GM12875 (cell line): ENCODE measurements at regions not wholly inside any gene's neighbourhood (a gene's known extent, or its start where the extent isn't known, plus 50 kb on each side); places are given as distances from the start of the nearest gene placed in this dataset.

Experiments used
- H3K4me3 ChIP-seq: one replicate; pipeline ENCODE4 v1.5.1; 2011; ENCODE audit warnings: low read depth, low read length, control low read depth
- TF ChIP-seq, protein P1 (sequence below): IDR thresholded peaks from 2 replicates; pipeline ENCODE4 v1.5.1; 2011; ENCODE audit warnings: low read depth, mild to moderate bottlenecking, control low read depth, inconsistent platforms, low read length, moderate library complexity, borderline replicate concordance; ENCODE audit not compliant: insufficient read depth

DNA sequence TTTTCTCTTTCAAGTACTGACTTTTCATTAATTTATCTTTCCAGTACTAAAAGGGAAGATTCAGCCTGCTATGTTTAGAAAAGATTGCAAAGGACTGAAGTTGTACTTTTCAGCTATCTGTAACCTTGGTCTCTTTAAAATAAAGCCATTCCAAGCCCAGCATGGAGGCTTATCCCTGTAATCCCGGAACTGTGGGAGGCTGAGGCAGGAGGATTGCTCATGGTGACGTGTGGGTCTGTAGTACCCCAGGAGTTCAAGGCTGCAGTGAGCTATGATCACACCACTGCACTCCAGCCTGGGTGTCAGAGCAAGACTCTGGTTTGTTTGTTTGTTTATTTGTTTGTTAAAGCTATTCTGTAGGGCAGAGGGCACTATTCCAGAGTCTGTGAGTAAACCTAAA is 50.6 kb upstream of the TMEM170B start:
- TF ChIP-seq, protein P1, sequence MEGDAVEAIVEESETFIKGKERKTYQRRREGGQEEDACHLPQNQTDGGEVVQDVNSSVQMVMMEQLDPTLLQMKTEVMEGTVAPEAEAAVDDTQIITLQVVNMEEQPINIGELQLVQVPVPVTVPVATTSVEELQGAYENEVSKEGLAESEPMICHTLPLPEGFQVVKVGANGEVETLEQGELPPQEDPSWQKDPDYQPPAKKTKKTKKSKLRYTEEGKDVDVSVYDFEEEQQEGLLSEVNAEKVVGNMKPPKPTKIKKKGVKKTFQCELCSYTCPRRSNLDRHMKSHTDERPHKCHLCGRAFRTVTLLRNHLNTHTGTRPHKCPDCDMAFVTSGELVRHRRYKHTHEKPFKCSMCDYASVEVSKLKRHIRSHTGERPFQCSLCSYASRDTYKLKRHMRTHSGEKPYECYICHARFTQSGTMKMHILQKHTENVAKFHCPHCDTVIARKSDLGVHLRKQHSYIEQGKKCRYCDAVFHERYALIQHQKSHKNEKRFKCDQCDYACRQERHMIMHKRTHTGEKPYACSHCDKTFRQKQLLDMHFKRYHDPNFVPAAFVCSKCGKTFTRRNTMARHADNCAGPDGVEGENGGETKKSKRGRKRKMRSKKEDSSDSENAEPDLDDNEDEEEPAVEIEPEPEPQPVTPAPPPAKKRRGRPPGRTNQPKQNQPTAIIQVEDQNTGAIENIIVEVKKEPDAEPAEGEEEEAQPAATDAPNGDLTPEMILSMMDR, result no peak
- no peak overlapping the region for H3K4me3 ChIP-seq

DNA sequence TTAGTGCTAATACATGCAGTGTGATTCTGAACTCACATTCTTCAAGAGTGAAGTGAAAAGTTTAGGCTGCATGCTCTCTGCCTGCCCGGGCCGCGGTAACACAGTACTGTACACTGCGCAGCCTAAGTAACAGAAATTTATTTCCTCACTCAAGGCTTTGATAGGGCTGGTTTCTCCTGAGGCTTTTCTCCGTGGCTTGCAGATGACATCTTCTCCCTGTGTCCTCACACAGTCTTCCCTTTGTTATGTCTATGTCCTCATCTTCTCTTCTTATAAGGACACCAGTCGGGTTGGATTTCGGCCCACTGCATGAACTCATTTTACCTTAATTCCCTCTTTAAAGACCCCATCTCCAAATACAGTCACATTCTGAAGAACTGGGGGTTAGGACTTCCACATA is 51.1 kb upstream of the TMEM170B start:
- TF ChIP-seq, protein P1, result no peak
- H3K4me3 ChIP-seq, result no peak overlapping the region

DNA sequence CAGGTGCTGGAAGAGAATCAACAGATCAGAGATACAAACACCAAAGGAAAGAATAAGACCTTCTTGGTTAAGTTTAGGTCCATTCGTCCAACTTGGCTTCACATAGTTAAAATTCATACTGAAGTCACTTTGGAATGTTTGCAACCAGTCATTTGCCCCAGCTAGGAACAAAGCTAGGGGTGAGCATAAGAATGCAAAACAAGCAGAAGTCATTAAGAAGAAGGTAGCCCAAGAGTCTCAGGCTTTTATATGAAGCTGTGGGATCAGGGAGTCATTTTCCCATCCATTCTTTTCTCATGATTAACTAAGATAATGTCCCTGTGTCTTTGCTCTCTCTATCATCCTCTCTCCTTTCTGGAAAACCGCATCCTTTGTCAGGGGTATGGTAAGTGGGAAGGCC is 51.5 kb upstream of the TMEM170B start:
- TF ChIP-seq, protein P1, result no peak
- H3K4me3 ChIP-seq, result no peak overlapping the region

DNA sequence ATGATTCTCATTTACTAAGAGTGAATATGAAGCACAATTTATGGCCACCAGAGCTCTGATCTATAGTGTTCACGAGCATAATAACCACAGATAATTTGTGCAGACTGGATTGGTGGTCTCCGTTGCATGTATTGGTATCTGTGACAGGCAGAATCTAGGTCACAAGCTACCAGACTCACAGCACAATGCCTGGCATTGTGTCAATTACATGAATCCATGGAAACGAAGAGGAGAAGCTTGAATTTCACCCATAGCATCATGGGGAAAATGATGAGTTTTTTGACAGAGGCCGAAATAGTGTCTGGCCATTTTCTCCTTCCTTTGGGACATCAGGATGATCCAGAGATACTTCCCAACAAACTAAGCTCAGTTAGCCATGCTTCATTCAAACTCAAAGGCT is 52.3 kb upstream of the TMEM170B start:
- H3K4me3 ChIP-seq, result no peak overlapping the region
- TF ChIP-seq, protein P1, result no peak

DNA sequence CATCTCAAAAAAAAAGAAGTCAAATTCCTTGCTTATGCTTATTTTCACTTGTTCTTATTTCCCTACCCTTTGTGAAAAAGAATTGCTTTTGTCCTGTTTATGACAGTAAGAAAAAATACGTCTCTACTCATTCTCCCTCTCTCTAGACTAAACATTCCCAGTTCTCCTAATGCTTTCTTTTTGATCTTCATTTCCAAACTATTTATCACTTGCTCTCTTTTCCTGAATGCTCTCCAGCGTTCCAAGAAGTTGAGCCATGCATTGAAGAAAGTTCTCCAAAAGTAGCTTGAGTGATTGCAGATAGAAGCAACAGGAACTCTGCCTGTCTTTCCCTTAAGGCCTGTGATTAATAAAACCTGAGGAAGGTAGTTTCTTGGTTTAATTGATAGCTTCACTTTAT is 53.1 kb upstream of the TMEM170B start:
- no peak overlapping the region for H3K4me3 ChIP-seq
- TF ChIP-seq, protein P1, result no peak

DNA sequence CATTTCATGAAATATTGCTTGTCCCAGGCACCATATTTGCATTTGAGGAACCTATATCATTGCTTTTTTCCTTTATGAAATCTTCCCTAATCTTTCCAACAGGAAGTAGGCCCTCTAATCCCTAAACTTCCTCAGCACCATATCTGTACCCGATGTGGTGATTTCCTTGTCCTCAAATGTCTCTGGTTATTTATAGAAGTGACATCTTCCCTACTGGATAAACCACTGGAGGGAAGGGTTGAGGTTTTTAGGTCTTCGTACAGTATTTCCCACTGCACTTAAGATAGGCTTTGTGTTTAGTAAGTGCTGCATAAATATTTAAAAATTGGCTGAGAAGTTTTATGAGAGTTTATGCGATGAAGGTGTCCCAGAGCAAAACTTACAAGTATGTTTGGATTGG is 54.9 kb upstream of the TMEM170B start:
- TF ChIP-seq, protein P1, result no peak
- H3K4me3 ChIP-seq, result no peak overlapping the region

DNA sequence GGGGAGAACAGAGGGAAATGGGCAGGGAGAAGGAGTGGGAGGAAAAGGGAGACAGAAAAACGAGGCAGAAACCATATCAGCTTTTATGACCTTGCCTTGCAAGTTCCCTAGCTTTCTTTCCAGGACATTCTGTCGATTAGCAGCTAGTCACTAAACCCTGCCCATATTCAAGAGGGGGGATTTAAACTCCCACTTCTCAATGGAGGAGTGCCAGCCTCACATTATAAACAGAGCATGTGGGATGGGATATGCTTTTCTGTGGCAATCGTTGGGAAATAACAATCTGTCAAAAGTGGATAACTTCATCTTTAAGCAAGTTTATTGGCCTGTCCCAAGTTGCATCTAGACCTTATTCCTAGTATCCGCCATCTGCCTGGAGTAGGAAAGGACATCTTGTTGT is 57.0 kb upstream of the TMEM170B start:
- TF ChIP-seq, protein P1, result no peak
- no peak overlapping the region for H3K4me3 ChIP-seq
